ENCODE measurements at regions not wholly inside any gene's neighbourhood (a gene's known extent, or its start where the extent isn't known, plus 50 kb on each side); places are given as distances from the start of the nearest gene placed in this dataset.
"Not testable (repeated sequence)": the region's sequence is repeated elsewhere in the genome, so short reads cannot be mapped to it uniquely, and the experiment has no call there.

DNA sequence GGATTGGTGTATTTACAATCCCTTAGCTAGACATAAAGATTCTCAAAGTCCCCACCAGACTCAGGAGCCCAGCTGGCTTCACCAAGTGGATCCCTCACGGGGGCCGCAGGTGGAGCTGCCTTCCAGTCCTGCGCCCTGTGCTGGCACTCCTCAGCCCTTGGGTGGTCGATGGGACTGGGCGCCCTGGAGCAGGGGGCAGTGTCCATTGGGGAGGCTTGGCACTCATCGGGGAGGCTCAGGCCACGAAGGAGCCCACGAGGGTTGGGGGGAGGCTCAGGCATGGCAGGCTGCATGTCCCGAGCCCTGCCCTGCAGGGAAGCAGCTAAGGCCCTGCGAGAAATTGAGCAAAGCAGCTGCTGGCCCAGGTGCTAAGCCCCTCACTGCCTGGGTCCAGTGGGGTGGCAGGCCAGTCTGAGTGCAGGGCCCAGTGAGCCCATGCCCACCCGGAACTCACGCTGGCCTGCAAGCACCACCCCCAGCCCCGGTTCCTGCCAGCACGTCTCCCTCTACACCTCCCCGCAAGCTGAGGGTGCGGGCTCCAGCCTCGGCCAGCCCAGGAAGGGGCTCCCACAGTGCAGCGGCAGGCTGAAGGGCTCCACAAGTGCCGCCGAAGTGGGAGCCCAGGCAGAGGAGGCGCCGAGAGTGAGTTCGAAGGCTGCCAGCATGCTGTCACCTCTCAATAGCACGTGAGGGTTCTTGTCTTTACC lies 198.5 kb downstream of the ADRA2C start:
- not testable (repeated sequence) for H3K4me1 Mint-ChIP-seq; H3K9me3 Mint-ChIP-seq; H3K27ac Mint-ChIP-seq; H3K36me3 Mint-ChIP-seq; DNase-seq (ENCODE audit: low spot score in 2 of 2, unreplicated experiment in 2 of 2); H3K4me3 Mint-ChIP-seq
- peaks cover 18% of the 10 kb centered on the region for H3K27me3 Mint-ChIP-seq (ENCODE audit: low read depth)

DNA sequence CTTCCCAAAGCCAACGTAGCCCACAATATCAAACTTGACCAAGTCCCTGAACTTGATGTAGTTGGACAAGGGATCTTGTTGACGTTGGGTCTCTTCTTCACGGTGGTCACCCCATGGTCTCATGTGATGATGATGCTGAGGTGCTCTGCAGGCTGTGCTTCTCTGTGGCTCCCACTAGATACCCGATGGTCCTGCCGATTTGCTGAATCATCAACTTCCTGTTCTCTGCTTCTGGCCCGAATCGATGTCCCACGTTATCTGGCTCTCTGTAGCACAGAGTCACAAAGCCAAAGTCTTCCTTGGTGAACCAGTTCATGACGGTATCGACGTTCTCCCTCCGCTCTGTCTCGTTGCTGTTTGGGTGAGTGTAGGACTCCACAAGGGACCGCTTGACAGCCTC lies 201.0 kb downstream of the ADRA2C start:
- H3K4me1 Mint-ChIP-seq; H3K36me3 Mint-ChIP-seq; H3K27ac Mint-ChIP-seq; H3K4me3 Mint-ChIP-seq; DNase-seq (ENCODE audit: low spot score in 2 of 2, unreplicated experiment in 2 of 2); H3K9me3 Mint-ChIP-seq: not testable (repeated sequence)
- H3K27me3 Mint-ChIP-seq (ENCODE audit: low read depth) = peaks cover 32% of the 10 kb centered on the region

DNA sequence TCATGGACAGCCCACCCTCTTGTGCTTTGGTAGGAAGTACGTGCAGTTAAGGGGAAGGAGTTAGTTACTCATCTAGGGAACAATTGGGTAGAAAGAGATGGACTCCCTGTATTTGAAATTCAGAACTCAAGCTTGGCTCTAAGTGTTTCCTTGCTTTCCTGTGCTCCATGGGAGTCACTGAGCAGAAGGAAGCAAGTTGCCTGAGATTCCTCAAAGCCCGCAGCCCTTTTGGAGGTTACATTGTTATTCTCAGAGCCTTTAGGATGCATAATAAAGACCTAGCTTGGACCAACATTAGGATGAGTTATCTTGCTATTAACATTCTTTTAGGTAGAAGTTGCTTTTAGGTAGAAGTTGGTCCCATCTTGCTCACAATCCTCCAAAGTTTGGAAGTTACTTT lies 206.4 kb downstream of the ADRA2C start:
- not testable (repeated sequence) for H3K27ac Mint-ChIP-seq; H3K36me3 Mint-ChIP-seq; H3K4me3 Mint-ChIP-seq; H3K9me3 Mint-ChIP-seq; H3K4me1 Mint-ChIP-seq; DNase-seq (ENCODE audit: low spot score in 2 of 2, unreplicated experiment in 2 of 2)
- peaks cover 54% of the 10 kb centered on the region for H3K27me3 Mint-ChIP-seq (ENCODE audit: low read depth)

DNA sequence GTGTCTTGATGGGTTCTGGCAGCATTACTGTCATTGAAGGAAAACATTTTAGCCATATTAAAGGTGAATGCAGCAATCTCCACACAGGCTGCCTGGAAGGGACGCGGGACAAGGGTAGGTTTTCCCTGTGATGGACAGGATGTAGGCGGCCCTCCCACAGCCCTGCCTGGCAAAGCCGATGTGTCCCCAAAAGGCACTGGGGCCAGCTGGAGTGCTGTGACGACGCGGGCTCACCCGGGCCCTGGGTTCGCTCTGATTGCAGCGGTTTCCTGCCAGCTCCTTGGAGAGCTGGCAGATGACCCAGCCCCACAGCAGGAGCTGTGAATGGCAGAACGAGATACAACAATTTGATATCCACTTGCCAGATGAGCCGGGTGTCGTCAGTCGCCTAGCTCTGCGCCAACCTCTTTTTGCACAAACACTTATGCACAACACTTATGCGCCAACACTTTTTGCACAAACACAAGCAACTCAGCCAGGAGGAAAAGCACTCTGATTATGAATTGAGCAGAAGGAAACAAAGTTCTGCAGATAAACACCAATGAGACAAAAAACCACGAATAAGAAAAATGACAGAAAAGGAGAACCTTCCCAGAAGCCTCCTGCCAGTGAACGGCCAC lies 207.5 kb downstream of the ADRA2C start:
- not testable (repeated sequence) for H3K4me1 Mint-ChIP-seq; H3K9me3 Mint-ChIP-seq; H3K36me3 Mint-ChIP-seq; DNase-seq (ENCODE audit: low spot score in 2 of 2, unreplicated experiment in 2 of 2); H3K27ac Mint-ChIP-seq; H3K4me3 Mint-ChIP-seq
- H3K27me3 Mint-ChIP-seq (ENCODE audit: low read depth) = peaks cover 61% of the 10 kb centered on the region

DNA sequence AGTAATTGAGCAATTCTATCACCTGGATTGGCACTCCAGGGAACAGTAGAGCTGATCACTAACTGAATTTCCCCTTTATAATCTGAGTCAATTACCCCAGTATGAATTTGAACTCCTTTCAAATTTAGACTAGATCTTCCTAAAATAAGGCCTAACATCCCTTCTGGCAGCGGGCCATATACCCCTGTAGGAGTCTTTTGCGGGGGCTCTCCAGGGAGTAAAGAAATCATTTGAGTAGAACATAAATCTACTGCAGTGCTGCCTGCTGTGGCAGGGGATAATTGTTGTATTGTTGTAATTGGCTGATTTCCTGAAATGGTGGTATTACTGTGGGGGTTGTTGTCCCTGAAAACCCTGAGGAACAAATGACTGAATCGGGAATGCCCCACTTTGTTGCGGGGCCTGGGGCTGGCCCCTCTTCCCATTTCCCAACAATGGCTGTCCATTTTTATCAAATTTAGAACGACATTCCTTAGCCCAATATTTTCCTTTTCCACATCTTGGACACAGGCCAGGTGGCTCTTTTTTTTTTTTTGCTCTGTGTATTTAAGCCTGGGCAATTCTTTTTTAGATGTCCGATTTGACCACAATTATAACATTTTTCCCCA lies 217.4 kb downstream of the ADRA2C start:
- Mint-ChIP-seq H3K4me1 (peaks cover 34% of the 10 kb centered on the region), H3K27me3 (ENCODE audit: low read depth) (peaks cover 37% of the 10 kb centered on the region)
- H3K36me3 Mint-ChIP-seq; H3K27ac Mint-ChIP-seq; H3K9me3 Mint-ChIP-seq; DNase-seq (ENCODE audit: low spot score in 2 of 2, unreplicated experiment in 2 of 2); H3K4me3 Mint-ChIP-seq: not testable (repeated sequence)

DNA sequence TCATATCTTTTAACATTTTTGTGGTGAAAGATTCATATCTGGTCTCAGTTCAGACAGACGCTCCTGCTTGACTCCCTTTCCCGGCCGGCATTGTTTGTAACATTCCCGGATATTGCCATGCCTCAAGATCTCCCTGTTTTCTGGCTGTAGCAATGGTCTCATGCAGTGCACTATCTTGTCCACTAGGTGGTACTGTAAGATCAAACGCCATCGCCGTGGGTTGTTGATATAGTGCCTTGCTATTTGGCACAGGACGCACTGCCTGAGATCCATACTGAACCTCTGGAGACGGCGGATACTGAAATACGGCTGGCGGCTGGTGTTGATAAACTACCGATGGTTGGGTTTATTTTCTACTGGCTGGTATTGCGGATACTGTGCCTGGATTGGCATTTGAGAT lies 218.6 kb downstream of the ADRA2C start:
- H3K27ac Mint-ChIP-seq = not testable (repeated sequence)

DNA sequence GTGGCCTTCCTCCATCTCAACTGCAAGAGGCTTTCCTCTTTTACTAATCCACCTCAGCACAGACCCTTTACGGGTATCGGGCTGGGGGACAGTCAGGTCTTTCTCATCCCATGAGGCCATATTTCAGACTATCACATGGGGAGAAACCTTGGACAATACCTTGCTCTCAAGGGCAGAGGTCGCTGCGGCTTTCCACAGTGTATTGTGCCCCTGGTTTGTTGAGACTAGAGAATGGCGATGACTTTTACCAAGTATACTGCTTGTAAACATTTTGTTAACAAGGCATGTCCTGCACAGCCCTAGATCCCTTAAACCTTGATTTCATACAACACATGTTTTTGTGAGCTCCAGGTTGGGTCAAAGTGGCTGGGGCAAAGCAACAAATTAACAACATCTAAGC lies 220.2 kb downstream of the ADRA2C start:
- DNase-seq (ENCODE audit: low spot score in 2 of 2, unreplicated experiment in 2 of 2); H3K4me3 Mint-ChIP-seq; H3K36me3 Mint-ChIP-seq; H3K27ac Mint-ChIP-seq; H3K9me3 Mint-ChIP-seq: not testable (repeated sequence)
- peaks cover 32% of the 10 kb centered on the region for H3K4me1 Mint-ChIP-seq
- H3K27me3 Mint-ChIP-seq (ENCODE audit: low read depth) = peaks cover 46% of the 10 kb centered on the region

More for the DNA sequence above, 218.6 kb downstream of the ADRA2C start:
- H3K36me3 Mint-ChIP-seq; H3K9me3 Mint-ChIP-seq; DNase-seq (ENCODE audit: low spot score in 2 of 2, unreplicated experiment in 2 of 2); H3K4me3 Mint-ChIP-seq: not testable (repeated sequence)
- TF ChIP-seq, protein P1, sequence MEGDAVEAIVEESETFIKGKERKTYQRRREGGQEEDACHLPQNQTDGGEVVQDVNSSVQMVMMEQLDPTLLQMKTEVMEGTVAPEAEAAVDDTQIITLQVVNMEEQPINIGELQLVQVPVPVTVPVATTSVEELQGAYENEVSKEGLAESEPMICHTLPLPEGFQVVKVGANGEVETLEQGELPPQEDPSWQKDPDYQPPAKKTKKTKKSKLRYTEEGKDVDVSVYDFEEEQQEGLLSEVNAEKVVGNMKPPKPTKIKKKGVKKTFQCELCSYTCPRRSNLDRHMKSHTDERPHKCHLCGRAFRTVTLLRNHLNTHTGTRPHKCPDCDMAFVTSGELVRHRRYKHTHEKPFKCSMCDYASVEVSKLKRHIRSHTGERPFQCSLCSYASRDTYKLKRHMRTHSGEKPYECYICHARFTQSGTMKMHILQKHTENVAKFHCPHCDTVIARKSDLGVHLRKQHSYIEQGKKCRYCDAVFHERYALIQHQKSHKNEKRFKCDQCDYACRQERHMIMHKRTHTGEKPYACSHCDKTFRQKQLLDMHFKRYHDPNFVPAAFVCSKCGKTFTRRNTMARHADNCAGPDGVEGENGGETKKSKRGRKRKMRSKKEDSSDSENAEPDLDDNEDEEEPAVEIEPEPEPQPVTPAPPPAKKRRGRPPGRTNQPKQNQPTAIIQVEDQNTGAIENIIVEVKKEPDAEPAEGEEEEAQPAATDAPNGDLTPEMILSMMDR (IDR thresholded peaks at IDR 0.05; ENCODE audit: unreplicated experiment) = peak; percentile 62
- H3K27me3 Mint-ChIP-seq (ENCODE audit: low read depth) = peaks cover 37% of the 10 kb centered on the region
- H3K4me1 Mint-ChIP-seq = peaks cover 34% of the 10 kb centered on the region

DNA sequence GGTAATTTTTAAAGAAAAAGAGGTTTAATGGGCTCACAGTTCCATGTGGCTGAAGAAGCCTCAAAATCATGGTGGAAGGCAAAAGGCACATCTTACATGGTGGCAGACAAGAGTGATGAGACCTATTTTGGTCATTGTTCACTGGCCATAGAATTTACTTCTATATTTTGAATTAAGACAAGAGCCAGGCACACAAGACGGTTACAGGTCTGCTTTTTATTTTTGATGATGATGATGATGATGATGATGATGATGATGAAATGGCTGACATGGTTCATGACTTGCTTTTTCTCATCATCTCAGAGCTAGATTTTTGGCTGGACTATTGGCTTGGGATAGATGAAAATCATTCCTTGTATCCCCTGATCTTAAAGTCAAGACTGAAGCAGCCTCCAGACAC lies 229.3 kb downstream of the OTOP1 start:
- H3K36me3 Mint-ChIP-seq; H3K4me3 Mint-ChIP-seq; H3K4me1 Mint-ChIP-seq; DNase-seq (ENCODE audit: low spot score in 2 of 2, unreplicated experiment in 2 of 2); H3K27ac Mint-ChIP-seq; H3K9me3 Mint-ChIP-seq: not testable (repeated sequence)
- peaks cover 31% of the 10 kb centered on the region for H3K27me3 Mint-ChIP-seq (ENCODE audit: low read depth)

DNA sequence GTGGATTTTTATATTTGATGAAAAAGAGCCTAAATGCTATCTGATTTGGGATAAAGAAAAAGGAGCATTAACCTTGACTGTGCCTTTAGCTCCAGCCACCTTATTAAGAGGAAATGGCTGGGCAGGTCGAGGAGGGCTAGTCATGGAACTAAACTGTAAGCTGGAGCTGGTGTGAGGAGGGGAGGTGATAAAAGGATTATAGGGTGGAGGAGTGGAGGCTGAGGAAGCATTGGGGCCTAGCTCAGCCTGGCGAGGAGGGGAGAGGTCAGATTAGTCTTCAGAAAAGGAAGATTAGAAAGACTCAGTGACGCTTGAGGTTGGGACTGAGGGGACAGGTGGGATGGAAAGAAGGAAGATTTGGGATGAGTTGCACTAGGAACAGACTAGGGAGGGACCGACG lies 222.7 kb downstream of the OTOP1 start:
- not testable (repeated sequence) for H3K36me3 Mint-ChIP-seq; H3K9me3 Mint-ChIP-seq; H3K4me3 Mint-ChIP-seq; H3K4me1 Mint-ChIP-seq; DNase-seq (ENCODE audit: low spot score in 2 of 2, unreplicated experiment in 2 of 2); H3K27ac Mint-ChIP-seq
- peaks cover 13% of the 10 kb centered on the region for H3K27me3 Mint-ChIP-seq (ENCODE audit: low read depth)

DNA sequence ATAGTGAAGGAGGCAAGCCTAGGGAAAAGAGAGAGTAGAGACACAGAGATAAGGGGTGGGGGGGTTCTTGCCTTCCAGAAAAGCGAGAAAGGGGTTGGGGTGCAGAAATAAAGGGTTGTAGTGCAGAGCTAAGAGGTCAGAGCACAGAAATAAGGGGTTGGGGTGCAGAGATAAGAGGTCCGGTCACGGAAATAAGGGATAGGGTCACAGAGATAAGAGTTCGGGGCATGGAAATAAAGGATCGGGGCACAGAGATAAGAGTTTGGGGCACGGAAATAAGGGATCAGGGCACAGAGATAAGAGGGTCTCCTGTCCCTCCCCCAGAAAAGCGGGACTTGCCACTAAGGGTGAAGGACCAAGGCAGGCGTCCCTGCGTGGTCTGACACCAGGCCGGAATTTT lies 222.0 kb downstream of the OTOP1 start:
- H3K27ac Mint-ChIP-seq; DNase-seq (ENCODE audit: low spot score in 2 of 2, unreplicated experiment in 2 of 2); H3K9me3 Mint-ChIP-seq; H3K36me3 Mint-ChIP-seq; H3K4me3 Mint-ChIP-seq; H3K4me1 Mint-ChIP-seq: not testable (repeated sequence)
- H3K27me3 Mint-ChIP-seq (ENCODE audit: low read depth) = peaks cover 13% of the 10 kb centered on the region

DNA sequence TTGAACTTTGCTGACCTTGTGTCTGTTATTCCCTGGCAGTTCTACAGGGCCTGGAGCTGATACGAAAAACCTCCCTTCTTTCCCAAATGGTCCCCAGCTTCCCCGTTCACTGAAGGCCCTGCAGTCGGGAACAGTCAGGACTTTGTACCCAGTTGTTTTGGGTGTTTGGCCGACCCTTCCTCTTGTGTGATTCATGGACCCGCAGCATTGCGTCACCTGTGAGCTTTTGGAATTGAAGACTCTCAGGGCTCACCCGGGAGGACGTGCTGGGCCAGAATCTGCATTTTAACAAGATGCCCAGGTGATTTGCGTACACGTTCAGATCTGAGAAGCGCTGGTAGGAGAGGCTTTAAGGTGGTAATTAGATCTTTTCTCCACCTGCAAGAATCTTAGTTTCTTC lies 220.4 kb downstream of the OTOP1 start:
- H3K4me3 Mint-ChIP-seq; H3K27ac Mint-ChIP-seq; H3K4me1 Mint-ChIP-seq; H3K36me3 Mint-ChIP-seq; H3K9me3 Mint-ChIP-seq; DNase-seq (ENCODE audit: low spot score in 2 of 2, unreplicated experiment in 2 of 2): not testable (repeated sequence)
- H3K27me3 Mint-ChIP-seq (ENCODE audit: low read depth) = peaks cover 11% of the 10 kb centered on the region

DNA sequence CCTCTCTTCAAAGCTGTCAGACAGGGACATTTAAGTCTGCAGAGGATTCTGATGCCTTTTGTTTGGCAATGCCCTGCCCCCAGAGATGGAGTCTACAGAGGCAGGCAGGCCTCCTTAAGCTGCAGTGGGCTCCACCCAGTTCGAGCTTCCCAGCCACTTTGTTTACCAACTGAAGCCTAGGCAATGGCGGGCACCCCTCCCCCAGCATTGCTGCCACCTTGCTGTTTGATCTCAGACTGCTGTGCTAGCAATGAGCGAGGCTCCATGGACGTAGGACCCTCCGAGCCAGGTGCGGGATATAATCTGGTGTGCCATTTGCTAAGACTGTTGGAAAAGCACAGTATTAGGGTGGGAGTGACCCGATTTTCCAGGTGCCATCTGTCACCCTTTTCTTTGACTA lies 207.7 kb downstream of the OTOP1 start:
- not testable (repeated sequence) for H3K4me3 Mint-ChIP-seq; H3K4me1 Mint-ChIP-seq; DNase-seq (ENCODE audit: low spot score in 2 of 2, unreplicated experiment in 2 of 2); H3K27ac Mint-ChIP-seq; H3K9me3 Mint-ChIP-seq; H3K36me3 Mint-ChIP-seq
- H3K27me3 Mint-ChIP-seq (ENCODE audit: low read depth) = peaks cover 37% of the 10 kb centered on the region

DNA sequence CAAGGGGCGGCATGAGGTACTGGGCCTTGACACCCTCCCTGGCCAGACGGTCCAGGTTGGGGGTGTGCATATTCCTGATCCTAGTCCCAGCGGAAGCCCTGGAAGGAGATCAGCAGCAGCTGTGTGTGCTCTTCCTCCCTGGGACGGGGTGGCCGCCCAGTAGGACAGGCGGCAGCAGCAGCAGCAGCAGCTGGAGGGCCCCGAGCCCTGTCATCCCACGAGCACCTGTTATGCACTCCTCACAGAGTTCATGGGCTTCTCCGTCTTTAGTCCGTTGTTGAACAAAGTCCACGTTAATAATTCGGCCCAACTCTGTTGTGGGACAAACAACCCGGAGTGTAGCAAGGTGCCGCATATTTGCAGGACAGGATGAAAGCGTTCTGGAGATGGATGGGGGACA lies 205.6 kb downstream of the OTOP1 start:
- peaks cover 38% of the 10 kb centered on the region for H3K27me3 Mint-ChIP-seq (ENCODE audit: low read depth)
- H3K9me3 Mint-ChIP-seq; H3K4me3 Mint-ChIP-seq; DNase-seq (ENCODE audit: low spot score in 2 of 2, unreplicated experiment in 2 of 2); H3K27ac Mint-ChIP-seq; H3K36me3 Mint-ChIP-seq; H3K4me1 Mint-ChIP-seq: not testable (repeated sequence)

All from mesothelial cell of epicardium (in vitro differentiated cells).